ENCODE measurements at regions not wholly inside any gene's neighbourhood (a gene's known extent, or its start where the extent isn't known, plus 50 kb on each side); places are given as distances from the start of the nearest gene placed in this dataset.

DNA sequence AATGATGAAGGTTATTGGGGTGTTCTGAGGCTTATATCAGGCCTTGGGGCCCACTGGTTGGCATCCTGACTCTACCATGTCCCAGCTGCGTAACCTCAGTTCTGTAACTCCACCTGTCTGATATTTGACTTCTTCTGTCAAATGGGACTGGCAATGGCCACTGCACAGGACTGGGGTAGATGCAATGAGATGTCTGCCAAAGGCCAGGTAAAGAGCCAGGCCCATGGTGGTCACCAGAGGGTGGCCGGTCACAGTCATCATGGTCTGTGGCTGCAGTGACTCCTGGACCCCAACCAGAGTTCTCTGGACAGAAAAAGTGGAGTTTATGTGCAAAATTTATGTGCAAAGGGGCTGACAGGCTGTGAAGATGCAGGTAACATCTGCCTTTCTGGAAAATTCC is 173.3 kb downstream of the PTPRU start:
- FAIRE-seq (no peak), DNase-seq (ENCODE audit: low spot score) (no peak), ATAC-seq (no peak)
- H3K36me3 ChIP-seq (replicated peaks in 1 of 2; ENCODE audit: control insufficient read depth in 1 of 2, insufficient read depth in 2 of 2, low read length in 2 of 2): no peaks in the 10 kb centered on the region
- BruUV-seq (replicated peaks): no TSS peak
- H3K9me3 ChIP-seq (ENCODE audit: low read length): no peaks in the 10 kb centered on the region
- H4K20me1 ChIP-seq (ENCODE audit: insufficient read depth, low read length): no peaks in the 10 kb centered on the region
- in situ Hi-C loops (cut with HindIII; ENCODE audit: extremely low pct_ligation_motif_present, low pct_unique_long_range_greater_than_20kb) (no loop called here), intact Hi-C loops (cut with micrococcal nuclease; ENCODE audit: unreplicated experiment) (no loop called here)
- H2AFZ ChIP-seq (ENCODE audit: low read length): no peak overlapping the region
- no peak overlapping the region for H3K27ac ChIP-seq (ENCODE audit: extremely low read length, insufficient read depth, low read length)
- H3K4me2 ChIP-seq (ENCODE audit: low read depth, low read length): no peak overlapping the region
- TF ChIP-seq TP53 (CRISPR knock-in tag; conservative IDR thresholded peaks at IDR 0.05): no peak
- no peaks in the 10 kb centered on the region for H3K79me2 ChIP-seq (ENCODE audit: insufficient read depth, low read length)
- H3K9ac ChIP-seq (ENCODE audit: insufficient read depth, low read depth, low read length): no peak overlapping the region
- CTCF ChIA-PET (ENCODE audit: low intra/inter-chr PET ratio, low total read pairs): no interaction called here
- no peak overlapping the region for H3K4me3 ChIP-seq (replicated peaks in 1 of 3; ENCODE audit: insufficient read depth in 1 of 3, low read depth in 2 of 3, low read length in 3 of 3)
- POLR2A ChIA-PET: no interaction called here
- 29% methylated on average over 2 of the region's 2 CpGs for WGBS (ENCODE audit: low lambda C conversion rate)
- no peaks in the 10 kb centered on the region for H3K4me1 ChIP-seq (ENCODE audit: insufficient read depth, low read length)
- no peaks in the 10 kb centered on the region; a peak in 1 of 5 replicates for H3K27me3 ChIP-seq (ENCODE audit: control insufficient read depth in 1 of 2, insufficient read depth in 2 of 2, low read length in 2 of 2)

DNA sequence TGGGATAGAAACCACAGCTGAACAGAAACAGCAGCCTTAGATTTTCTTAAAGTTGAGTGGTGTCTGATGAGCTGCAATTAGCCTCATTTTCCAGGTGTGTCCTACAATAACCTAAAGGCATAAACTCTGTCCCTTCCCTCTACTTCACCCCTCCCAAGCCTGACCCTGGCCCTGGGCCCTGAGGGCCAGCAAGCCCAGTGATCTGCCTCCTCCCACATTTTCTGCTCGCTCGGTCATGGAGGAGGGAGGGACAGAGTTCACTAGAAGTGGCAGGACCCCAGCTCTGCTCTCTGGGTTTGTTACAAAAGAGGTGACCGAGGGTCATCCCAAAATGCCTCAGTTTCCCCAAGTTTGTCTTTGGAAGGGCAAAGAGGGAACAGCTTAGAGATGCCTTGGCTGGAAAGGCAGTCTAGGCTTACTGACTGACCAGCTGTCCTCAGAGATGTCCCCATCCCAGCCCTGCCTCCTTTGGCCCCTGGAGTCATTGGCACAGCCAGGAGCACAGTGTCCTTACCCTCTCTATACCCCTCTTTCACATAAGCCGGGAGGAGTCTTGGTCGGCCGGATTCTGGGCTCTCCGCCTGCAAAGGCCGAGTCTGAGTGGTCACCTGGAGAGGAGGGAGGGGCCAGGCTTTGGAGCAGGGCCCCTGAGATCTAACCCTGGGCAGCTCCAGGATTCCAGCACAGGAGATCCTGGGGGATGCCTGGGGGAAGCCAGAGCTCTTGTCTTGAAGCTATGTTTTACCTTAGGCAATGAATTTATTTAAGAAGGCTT is 172.7 kb downstream of the PTPRU start:
- H3K27me3 ChIP-seq (ENCODE audit: control insufficient read depth in 1 of 2, insufficient read depth in 2 of 2, low read length in 2 of 2): no peaks in the 10 kb centered on the region; a peak in 1 of 5 replicates
- H4K20me1 ChIP-seq (ENCODE audit: insufficient read depth, low read length): no peaks in the 10 kb centered on the region
- no TSS peak for BruUV-seq (replicated peaks)
- H3K4me1 ChIP-seq (ENCODE audit: insufficient read depth, low read length): no peaks in the 10 kb centered on the region
- H3K4me2 ChIP-seq (ENCODE audit: low read depth, low read length): no peak overlapping the region
- no peak for DNase-seq (ENCODE audit: low spot score)
- H3K4me3 ChIP-seq (replicated peaks in 1 of 3; ENCODE audit: insufficient read depth in 1 of 3, low read depth in 2 of 3, low read length in 3 of 3): no peak overlapping the region
- intact Hi-C loops (cut with micrococcal nuclease; ENCODE audit: unreplicated experiment): no loop called here
- WGBS (ENCODE audit: low lambda C conversion rate): 16% methylated on average over 8 of the region's 8 CpGs
- no peak overlapping the region for H3K9ac ChIP-seq (ENCODE audit: insufficient read depth, low read depth, low read length)
- ChIA-PET CTCF (ENCODE audit: low intra/inter-chr PET ratio, low total read pairs) (no interaction called here), POLR2A (no interaction called here)
- ATAC-seq: no peak
- no peaks in the 10 kb centered on the region for H3K79me2 ChIP-seq (ENCODE audit: insufficient read depth, low read length)
- H2AFZ ChIP-seq (ENCODE audit: low read length): no peak overlapping the region
- no peak for FAIRE-seq
- H3K27ac ChIP-seq (ENCODE audit: extremely low read length, insufficient read depth, low read length): no peak overlapping the region
- in situ Hi-C loops (cut with HindIII; ENCODE audit: extremely low pct_ligation_motif_present, low pct_unique_long_range_greater_than_20kb): no loop called here
- no peaks in the 10 kb centered on the region for H3K9me3 ChIP-seq (ENCODE audit: low read length)
- no peaks in the 10 kb centered on the region for H3K36me3 ChIP-seq (replicated peaks in 1 of 2; ENCODE audit: control insufficient read depth in 1 of 2, insufficient read depth in 2 of 2, low read length in 2 of 2)
- TF ChIP-seq NFIC (IDR thresholded peaks at IDR 0.05; ENCODE audit: low read length) (no peak), ZFP90 (CRISPR knock-in tag; IDR thresholded peaks at IDR 0.05; ENCODE audit: borderline replicate concordance) (no peak), ATRX (CRISPR knock-in tag; IDR thresholded peaks at IDR 0.05; ENCODE audit: borderline replicate concordance) (no peak), TGIF2 (CRISPR knock-in tag; IDR thresholded peaks at IDR 0.05) (no peak), ZNF138 (CRISPR knock-in tag; IDR thresholded peaks at IDR 0.05; ENCODE audit: low read depth) (no peak), XRCC5 (optimal IDR thresholded peaks at IDR 0.05; ENCODE audit: low read length) (no peak), REL (CRISPR knock-in tag; conservative IDR thresholded peaks at IDR 0.05) (no peak), TAF1 (CRISPR knock-in tag; IDR thresholded peaks at IDR 0.05) (no peak), ZNF329 (CRISPR knock-in tag; IDR thresholded peaks at IDR 0.05; ENCODE audit: low read depth) (no peak), CBFB (CRISPR knock-in tag; IDR thresholded peaks at IDR 0.05) (no peak), FOXJ3 (CRISPR knock-in tag; IDR thresholded peaks at IDR 0.05; ENCODE audit: borderline replicate concordance) (no peak)
- TF ChIP-seq, protein P1, sequence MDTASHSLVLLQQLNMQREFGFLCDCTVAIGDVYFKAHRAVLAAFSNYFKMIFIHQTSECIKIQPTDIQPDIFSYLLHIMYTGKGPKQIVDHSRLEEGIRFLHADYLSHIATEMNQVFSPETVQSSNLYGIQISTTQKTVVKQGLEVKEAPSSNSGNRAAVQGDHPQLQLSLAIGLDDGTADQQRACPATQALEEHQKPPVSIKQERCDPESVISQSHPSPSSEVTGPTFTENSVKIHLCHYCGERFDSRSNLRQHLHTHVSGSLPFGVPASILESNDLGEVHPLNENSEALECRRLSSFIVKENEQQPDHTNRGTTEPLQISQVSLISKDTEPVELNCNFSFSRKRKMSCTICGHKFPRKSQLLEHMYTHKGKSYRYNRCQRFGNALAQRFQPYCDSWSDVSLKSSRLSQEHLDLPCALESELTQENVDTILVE (CRISPR knock-in tag; IDR thresholded peaks at IDR 0.05): no peak
